Ovary (tissue), 7 donors: ENCODE measurements at regions not wholly inside any gene's neighbourhood (a gene's known extent, or its start where the extent isn't known, plus 50 kb on each side); places are given as distances from the start of the nearest gene placed in this dataset.

Experiments used
- DNase-seq, 5 donors: peaks; one replicate each; pipeline ENCODE4 v3.0.0-alpha.2; 2019 to 2020
- H3K27ac ChIP-seq, 2 donors: fragments of 200-600 bp; one replicate each; pipeline versions ENCODE4 v1.5.1 to v1.8.0; 2019 to 2022
- H3K27me3 ChIP-seq: fragments of 200-600 bp; one replicate; pipeline ENCODE4 v1.8.0; 2022
- H3K36me3 ChIP-seq: fragments of 200-600 bp; sonication (generic); one replicate; pipeline ENCODE4 v1.5.1; 2019
- H3K4me1 ChIP-seq: one replicate; pipeline ENCODE4 v1.8.1; 2013; ENCODE audit warnings: mild to moderate bottlenecking, moderate library complexity; ENCODE audit not compliant: insufficient read depth
- H3K4me3 ChIP-seq: fragments of 200-600 bp; sonication (generic); one replicate; pipeline ENCODE4 v1.5.1; 2017
- H3K9me3 ChIP-seq, 2 donors: fragments of 200-600 bp in 1 of 2; sonication (generic) in 1 of 2; one replicate each; pipeline versions ENCODE4 v1.5.1 to v1.8.1; 2013 to 2019; ENCODE audit warnings: mild to moderate bottlenecking in 1 of 2, moderate library complexity in 1 of 2
- EP300 ChIP-seq: sonication (generic); formaldehyde crosslinking; IDR thresholded peaks from one replicate; pipeline ENCODE4 v1.6.1; 2017; ENCODE audit warnings: antibody characterized with exemption
- POLR2A ChIP-seq: fragments of 450-650 bp; IDR thresholded peaks from one replicate; pipeline ENCODE4 v1.6.1; 2017; ENCODE audit warnings: antibody characterized with exemption, mild to moderate bottlenecking, moderate library complexity
- WGBS, 3 donors: extraction: QIAGEN DNeasy Blood & Tissue Kit in 1 of 3; methylation state at CpG; one replicate each; pipeline versions ENCODE4 v1.1.5 to v1.1.7; 2013 to 2017; 5-methylcytosine and 5-hydroxymethylcytosine counted together
- intact Hi-C, 4 donors: fragments of 100-400 bp; cut with DNase I; formaldehyde crosslinking; loops; one replicate each; pipeline versions ENCODE4 v1.11.0 to v1.15.1; 2022 to 2023
- TF ChIP-seq, protein P1 (sequence below), 3 donors: fragments of 450-650 bp in 2 of 3; fragments of 200-600 bp in 1 of 3; IDR thresholded peaks; one replicate each; pipeline versions ENCODE4 v1.5.1 to v1.8.0; 2016 to 2022; ENCODE audit warnings: antibody characterized with exemption in 3 of 3, mild to moderate bottlenecking in 1 of 3
- donor health status: DM: no; HTN: no; CAD: no; lungs with moderate emphysema.
- donor health status: DM: no; HTN: no; CAD: no.
- donor health status: Bipolar disorder and iron deficiency.
- donor health status: DM: no; HTN: no; CAD: no.
- donor health status: DM: yes; HTN: yes; CAD: no.

DNA sequence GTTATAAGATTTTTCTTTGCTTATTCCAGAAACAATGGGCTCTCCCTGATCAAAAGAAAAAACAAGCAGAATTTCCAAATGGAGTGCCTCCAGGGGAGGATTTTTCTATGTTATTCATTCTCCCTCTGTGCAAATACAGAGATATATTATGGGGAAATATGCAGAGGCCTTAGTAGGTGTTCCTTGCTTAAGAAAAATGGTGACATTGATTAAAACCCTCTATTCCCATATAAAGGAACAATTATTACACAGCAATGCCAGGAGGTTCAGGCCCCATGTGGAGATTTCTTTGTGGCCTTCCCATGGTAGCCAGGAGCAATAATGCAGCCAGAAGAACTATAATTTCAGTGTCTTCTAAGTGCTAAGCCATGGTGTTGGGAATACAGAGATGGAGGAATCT lies 255.9 kb upstream of the CXCR4 start:
- Histone ChIP-seq H3K36me3 (no peaks in the 10 kb centered on the region), H3K4me3 (no peak overlapping the region), H3K27ac (no peak overlapping the region), H3K27me3 (no peaks in the 10 kb centered on the region), H3K9me3 (no peaks in the 10 kb centered on the region), H3K4me1 (peaks cover 4% of the 10 kb centered on the region)
- DNase-seq, result no peak
- TF ChIP-seq, protein P1, sequence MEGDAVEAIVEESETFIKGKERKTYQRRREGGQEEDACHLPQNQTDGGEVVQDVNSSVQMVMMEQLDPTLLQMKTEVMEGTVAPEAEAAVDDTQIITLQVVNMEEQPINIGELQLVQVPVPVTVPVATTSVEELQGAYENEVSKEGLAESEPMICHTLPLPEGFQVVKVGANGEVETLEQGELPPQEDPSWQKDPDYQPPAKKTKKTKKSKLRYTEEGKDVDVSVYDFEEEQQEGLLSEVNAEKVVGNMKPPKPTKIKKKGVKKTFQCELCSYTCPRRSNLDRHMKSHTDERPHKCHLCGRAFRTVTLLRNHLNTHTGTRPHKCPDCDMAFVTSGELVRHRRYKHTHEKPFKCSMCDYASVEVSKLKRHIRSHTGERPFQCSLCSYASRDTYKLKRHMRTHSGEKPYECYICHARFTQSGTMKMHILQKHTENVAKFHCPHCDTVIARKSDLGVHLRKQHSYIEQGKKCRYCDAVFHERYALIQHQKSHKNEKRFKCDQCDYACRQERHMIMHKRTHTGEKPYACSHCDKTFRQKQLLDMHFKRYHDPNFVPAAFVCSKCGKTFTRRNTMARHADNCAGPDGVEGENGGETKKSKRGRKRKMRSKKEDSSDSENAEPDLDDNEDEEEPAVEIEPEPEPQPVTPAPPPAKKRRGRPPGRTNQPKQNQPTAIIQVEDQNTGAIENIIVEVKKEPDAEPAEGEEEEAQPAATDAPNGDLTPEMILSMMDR (IDR thresholded peaks at IDR 0.05), result no peak
- intact Hi-C loops, result loop anchor here in 1 of 4 donors (10.0 kb wide), 1 partner anchor 459 kb away; no protein-coding TSS in a partner anchor

GRCh38 chr2:136373029-136373428 lies 255.1 kb upstream of the CXCR4 start:
- intact Hi-C loops, result loop anchor here in 1 of 4 donors (10.0 kb wide), 1 partner anchor 458 kb away; no protein-coding TSS in a partner anchor
- DNase-seq, result no peak
- 35 to 48% (median 42%) methylated on average over 1 of the region's 1 CpG for WGBS, 3 donors
- peaks cover 4% of the 10 kb centered on the region for H3K4me1 ChIP-seq
- no peak overlapping the region for H3K27ac ChIP-seq
- no peaks in the 10 kb centered on the region for H3K27me3 ChIP-seq
- H3K4me3 ChIP-seq, result no peak overlapping the region
- no peak for TF ChIP-seq POLR2A
- no peak for TF ChIP-seq EP300
- TF ChIP-seq, protein P1 (IDR thresholded peaks at IDR 0.05), result no peak
- H3K36me3 ChIP-seq, result no peaks in the 10 kb centered on the region
- no peaks in the 10 kb centered on the region for H3K9me3 ChIP-seq

- no peaks in the 10 kb centered on the region for H3K36me3 ChIP-seq
- no peak overlapping the region for H3K4me3 ChIP-seq
- TF ChIP-seq POLR2A (no peak), EP300 (no peak)
- TF ChIP-seq, protein P1 (IDR thresholded peaks at IDR 0.05), result no peak
- no peak for DNase-seq
- no peaks in the 10 kb centered on the region for H3K9me3 ChIP-seq
- H3K27ac ChIP-seq, result no peak overlapping the region
- H3K27me3 ChIP-seq, result no peaks in the 10 kb centered on the region
- intact Hi-C loops, result no loop called here
- WGBS, 3 donors, result 15 to 33% (median 26%) methylated on average over 4 of the region's 4 CpGs
- no peaks in the 10 kb centered on the region for H3K4me1 ChIP-seq
Measured at GRCh38 chr2:136363900-136364299, 246.0 kb upstream of the CXCR4 start.

DNA sequence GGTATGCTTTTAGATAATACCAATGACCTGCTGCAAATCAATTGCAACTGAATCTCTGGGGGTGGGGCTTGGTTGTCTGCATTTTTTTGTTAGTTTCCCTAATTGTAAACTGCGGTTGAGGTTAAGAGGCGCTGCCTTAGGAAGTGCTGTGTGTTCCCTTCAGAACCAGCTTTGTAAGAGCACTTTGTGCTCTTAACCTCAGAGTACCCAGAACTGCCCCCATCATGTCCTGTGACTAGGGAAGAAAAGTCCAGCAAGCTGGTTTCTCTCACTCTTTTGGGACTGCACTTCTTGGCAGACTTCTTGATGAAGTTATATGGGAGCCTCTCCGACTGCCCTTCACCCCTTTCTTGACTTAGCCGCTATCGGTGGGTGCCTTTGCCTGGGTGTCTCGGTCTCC lies 245.5 kb upstream of the CXCR4 start:
- no peak overlapping the region for H3K27ac ChIP-seq
- no peaks in the 10 kb centered on the region for H3K9me3 ChIP-seq
- no peaks in the 10 kb centered on the region for H3K27me3 ChIP-seq
- no peak overlapping the region for H3K4me3 ChIP-seq
- TF ChIP-seq POLR2A (no peak), EP300 (no peak)
- TF ChIP-seq, protein P1 (IDR thresholded peaks at IDR 0.05), result no peak
- no peaks in the 10 kb centered on the region for H3K36me3 ChIP-seq
- intact Hi-C loops, result no loop called here
- WGBS, 3 donors, result 70 to 76% (median 74%) methylated on average over 6 of the region's 6 CpGs
- H3K4me1 ChIP-seq, result no peaks in the 10 kb centered on the region
- DNase-seq, result no peak
